Osteocyte (in vitro differentiated cells): ENCODE measurements at regions not wholly inside any gene's neighbourhood (a gene's known extent, or its start where the extent isn't known, plus 50 kb on each side); places are given as distances from the start of the nearest gene placed in this dataset.

Source experiments
- DNase-seq: peaks from one replicate; pipeline ENCODE4 v3.0.0; 2021; ENCODE audit warnings: mixed read lengths; ENCODE audit not compliant: unreplicated experiment; ENCODE audit errors: extremely low spot score
- H3K27ac Mint-ChIP-seq: one replicate; pipeline ENCODE4 v1.8.0; 2021; ENCODE audit warnings: mild to moderate bottlenecking, mixed read lengths; ENCODE audit not compliant: unreplicated experiment
- H3K27me3 Mint-ChIP-seq: one replicate; pipeline ENCODE4 v1.8.0; 2021; ENCODE audit warnings: mixed read lengths; ENCODE audit not compliant: unreplicated experiment
- H3K36me3 Mint-ChIP-seq: one replicate; pipeline ENCODE4 v1.8.0; 2021; ENCODE audit warnings: mixed read lengths; ENCODE audit not compliant: unreplicated experiment
- H3K4me1 Mint-ChIP-seq: one replicate; pipeline ENCODE4 v1.8.0; 2021; ENCODE audit warnings: mixed read lengths; ENCODE audit not compliant: unreplicated experiment
- H3K4me3 Mint-ChIP-seq: one replicate; pipeline ENCODE4 v1.8.0; 2021; ENCODE audit warnings: mild to moderate bottlenecking, moderate library complexity, mixed read lengths; ENCODE audit not compliant: unreplicated experiment
- H3K9me3 Mint-ChIP-seq: one replicate; pipeline ENCODE4 v1.8.0; 2021; ENCODE audit warnings: mixed read lengths; ENCODE audit not compliant: unreplicated experiment
- TF ChIP-seq, protein P1 (sequence below): fragments of 200-600 bp; sonication (generic); IDR thresholded peaks from 2 replicates; pipeline ENCODE4 v1.5.0; 2021; ENCODE audit warnings: antibody characterized with exemption, mild to moderate bottlenecking, moderate library complexity

DNA sequence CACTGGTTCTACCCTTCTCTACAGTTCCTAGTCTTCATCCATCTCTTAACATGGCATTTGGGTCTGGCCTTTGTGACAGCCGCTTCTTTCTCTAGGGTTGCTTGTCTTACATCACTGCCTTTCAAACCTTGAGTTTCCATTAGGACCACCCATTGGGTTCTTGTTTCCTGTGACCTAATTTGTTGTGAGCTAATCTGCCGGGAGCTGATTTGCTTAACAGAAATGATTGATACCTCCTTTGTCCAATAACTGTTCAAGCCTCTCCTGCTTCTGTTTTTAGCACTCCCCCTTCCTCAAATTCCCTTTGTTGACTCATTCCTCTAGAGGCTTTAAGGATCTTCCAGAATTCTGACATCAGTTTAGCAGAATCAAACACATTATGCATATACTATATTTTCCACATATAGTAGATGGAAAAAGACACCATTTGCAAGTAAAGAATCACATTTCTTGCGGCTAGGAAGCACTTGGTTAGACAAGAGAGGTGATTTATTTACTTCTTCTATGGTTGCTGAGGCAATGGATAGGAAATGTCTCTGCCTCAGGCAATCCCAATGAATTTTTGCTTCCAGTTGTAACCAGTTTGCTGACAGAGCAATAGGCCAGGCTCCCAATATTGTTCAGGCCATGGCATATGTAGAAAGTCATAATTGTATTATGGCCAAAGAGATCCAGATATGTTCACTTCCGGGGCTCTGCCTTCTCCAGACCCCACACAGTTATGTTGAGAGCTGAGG is 130.7 kb downstream of the SNX19 start:
- Mint-ChIP-seq H3K36me3 (no peaks in the 10 kb centered on the region), H3K27me3 (no peaks in the 10 kb centered on the region), H3K9me3 (peaks cover 2% of the 10 kb centered on the region), H3K4me3 (no peak overlapping the region), H3K4me1 (peaks cover 70% of the 10 kb centered on the region), H3K27ac (peak overlapping the region; percentile 88)
- DNase-seq = peak; percentile 23
- TF ChIP-seq, protein P1, sequence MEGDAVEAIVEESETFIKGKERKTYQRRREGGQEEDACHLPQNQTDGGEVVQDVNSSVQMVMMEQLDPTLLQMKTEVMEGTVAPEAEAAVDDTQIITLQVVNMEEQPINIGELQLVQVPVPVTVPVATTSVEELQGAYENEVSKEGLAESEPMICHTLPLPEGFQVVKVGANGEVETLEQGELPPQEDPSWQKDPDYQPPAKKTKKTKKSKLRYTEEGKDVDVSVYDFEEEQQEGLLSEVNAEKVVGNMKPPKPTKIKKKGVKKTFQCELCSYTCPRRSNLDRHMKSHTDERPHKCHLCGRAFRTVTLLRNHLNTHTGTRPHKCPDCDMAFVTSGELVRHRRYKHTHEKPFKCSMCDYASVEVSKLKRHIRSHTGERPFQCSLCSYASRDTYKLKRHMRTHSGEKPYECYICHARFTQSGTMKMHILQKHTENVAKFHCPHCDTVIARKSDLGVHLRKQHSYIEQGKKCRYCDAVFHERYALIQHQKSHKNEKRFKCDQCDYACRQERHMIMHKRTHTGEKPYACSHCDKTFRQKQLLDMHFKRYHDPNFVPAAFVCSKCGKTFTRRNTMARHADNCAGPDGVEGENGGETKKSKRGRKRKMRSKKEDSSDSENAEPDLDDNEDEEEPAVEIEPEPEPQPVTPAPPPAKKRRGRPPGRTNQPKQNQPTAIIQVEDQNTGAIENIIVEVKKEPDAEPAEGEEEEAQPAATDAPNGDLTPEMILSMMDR = no peak

DNA sequence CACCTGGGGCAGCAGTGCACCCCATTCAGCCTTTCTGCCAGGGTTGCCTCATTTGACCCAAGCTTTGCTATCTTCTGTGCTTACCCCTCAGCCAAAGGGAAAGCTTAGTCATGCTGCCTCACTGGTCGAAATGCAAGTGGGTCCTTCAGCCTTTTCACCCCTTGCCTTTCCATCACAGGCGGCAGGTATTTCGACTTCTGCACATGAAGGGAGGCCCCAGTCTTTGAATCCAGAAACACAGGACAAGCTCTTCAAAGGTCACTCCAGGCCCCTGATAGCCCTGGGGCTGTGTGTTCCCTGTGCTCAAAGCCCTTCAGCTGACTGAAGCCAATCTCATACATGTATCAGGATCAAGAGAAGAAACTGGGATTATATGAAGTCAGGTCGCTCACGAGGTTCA is 129.7 kb downstream of the SNX19 start:
- Mint-ChIP-seq H3K36me3 (peaks cover 7% of the 10 kb centered on the region), H3K27me3 (no peaks in the 10 kb centered on the region), H3K4me1 (peaks cover 62% of the 10 kb centered on the region), H3K27ac (peak overlapping the region; percentile 88), H3K4me3 (no peak overlapping the region), H3K9me3 (peaks cover 10% of the 10 kb centered on the region)
- DNase-seq = peak; percentile 49
- TF ChIP-seq, protein P1 = no peak

DNA sequence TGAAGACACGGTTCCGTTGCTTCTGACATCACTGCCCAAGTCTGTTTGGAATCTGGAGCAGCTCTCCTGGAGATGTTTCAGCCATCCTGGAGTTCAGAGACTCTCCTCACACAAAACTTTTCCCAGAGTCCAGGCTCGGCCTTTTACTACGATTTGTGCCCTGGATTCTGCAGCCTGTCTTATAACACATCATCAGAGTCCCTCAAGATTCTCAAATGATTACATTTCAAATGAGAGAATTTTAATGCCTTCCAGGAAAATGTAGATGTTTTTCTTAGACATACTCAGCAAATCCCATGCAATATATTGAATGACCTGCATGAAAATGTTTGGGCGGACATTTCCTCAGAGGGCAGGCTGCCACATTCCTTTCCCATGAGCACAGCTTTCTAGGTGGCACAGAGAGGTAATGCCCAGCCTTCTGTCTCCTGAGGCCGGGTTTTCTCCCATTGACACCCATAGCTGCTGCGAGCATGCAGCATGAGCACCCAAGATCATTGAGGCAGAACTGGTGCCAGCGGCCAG is 129.1 kb downstream of the SNX19 start:
- H3K36me3 Mint-ChIP-seq = peaks cover 7% of the 10 kb centered on the region
- no peaks in the 10 kb centered on the region for H3K27me3 Mint-ChIP-seq
- H3K4me3 Mint-ChIP-seq = no peak overlapping the region
- peaks cover 10% of the 10 kb centered on the region for H3K9me3 Mint-ChIP-seq
- peak overlapping the region; percentile 88 for H3K27ac Mint-ChIP-seq
- TF ChIP-seq, protein P1 = no peak
- H3K4me1 Mint-ChIP-seq = peaks cover 56% of the 10 kb centered on the region
- peak; percentile 85 for DNase-seq

DNA sequence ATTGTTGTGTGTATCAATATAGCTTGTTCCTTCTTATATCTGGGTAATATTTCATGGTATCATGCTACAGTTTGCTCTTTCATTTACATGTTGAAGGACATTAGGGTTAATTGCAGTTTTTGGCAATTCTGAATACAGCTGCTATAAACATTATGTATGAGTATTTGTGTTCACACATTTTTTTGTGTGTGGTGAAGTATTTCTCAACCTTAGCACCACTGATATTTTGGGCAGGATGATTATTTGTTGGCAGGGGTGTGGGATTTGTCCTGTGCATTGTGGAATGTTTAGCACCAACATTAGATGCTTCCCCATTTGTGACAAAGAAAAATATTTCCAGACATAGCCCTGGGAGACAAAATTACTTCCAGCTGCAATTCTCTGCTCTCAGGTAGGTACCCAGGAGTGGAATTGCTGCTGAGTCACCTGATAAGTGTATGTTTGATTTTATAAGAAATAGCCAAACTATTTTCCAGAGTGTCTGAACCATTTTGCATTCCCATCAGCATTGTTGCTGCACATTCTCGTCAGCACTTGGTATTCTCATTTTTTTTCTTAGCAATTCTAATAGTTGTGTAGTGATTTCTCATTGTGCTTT is 128.2 kb downstream of the SNX19 start:
- Mint-ChIP-seq H3K36me3 (peaks cover 7% of the 10 kb centered on the region), H3K27ac (peak overlapping the region; percentile 88), H3K9me3 (peaks cover 10% of the 10 kb centered on the region), H3K27me3 (no peaks in the 10 kb centered on the region), H3K4me1 (peaks cover 47% of the 10 kb centered on the region), H3K4me3 (no peak overlapping the region)
- DNase-seq = no peak
- TF ChIP-seq, protein P1 = no peak

DNA sequence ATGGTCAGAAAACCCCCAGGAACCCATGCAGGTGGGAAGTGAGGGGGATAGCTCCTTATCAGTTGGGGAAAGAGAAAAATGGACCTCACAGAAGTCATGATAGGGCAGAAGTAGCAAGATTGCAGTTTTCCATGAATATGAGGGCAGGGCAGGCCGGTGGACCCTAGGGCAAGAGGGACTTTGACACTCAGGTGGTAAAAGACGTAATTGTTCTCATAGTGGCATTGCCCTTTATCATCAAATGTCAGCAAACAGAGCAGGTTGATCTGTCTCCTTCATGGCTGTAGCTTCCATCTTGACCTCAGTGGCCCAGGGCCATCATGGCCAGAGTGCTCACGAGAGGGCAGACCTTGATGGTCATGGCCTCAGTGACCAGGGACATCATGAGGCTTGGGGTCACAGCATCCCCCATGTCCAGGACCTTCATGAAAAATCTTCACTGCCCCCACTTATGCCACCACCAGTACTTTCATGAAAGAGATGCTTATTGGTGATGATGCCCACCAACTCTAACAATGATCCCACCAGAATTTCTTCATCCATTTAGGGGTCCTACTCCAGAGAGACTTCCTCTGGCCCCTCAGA is 127.1 kb downstream of the SNX19 start:
- Mint-ChIP-seq H3K36me3 (peaks cover 7% of the 10 kb centered on the region), H3K9me3 (peaks cover 10% of the 10 kb centered on the region), H3K27me3 (no peaks in the 10 kb centered on the region), H3K4me1 (peaks cover 43% of the 10 kb centered on the region), H3K4me3 (no peak overlapping the region), H3K27ac (no peak overlapping the region)
- peak; percentile 67 for DNase-seq
- TF ChIP-seq, protein P1 = no peak
